K562 (cell line): ENCODE measurements at regions not wholly inside any gene's neighbourhood (a gene's known extent, or its start where the extent isn't known, plus 50 kb on each side); places are given as distances from the start of the nearest gene placed in this dataset.

ENCODE experiments used
- ATAC-seq: fragments of 200-7000 bp; cut with Tn5 transposase; 3 replicates; pipeline ENCODE4 v1.9.1; 2020; ENCODE audit warnings: moderate library complexity
- BruUV-seq: library from RNA; stranded (reverse); fragments of 400-500 nt; replicated peaks from 2 replicates; lab custom pipeline; 2021; lab: Mats Ljungman, UMichigan
- CTCF ChIA-PET: fragments of 300-600 bp; formaldehyde crosslinking; extraction: SDS; loops from one replicate; lab custom pipeline; 2021; ENCODE audit warnings: low intra/inter-chr PET ratio; lab: Yijun Ruan, JAX
- POLR2A ChIA-PET: fragments of 300-600, 350-650 bp; sonication (Branson Sonifier 250); formaldehyde crosslinking; extraction: SDS; loops from one replicate; lab custom pipeline; 2021; ENCODE audit warnings: antibody characterized with exemption, inconsistent platforms; lab: Yijun Ruan, JAX
- DNase-seq, 4 experiments: peaks; one replicate each; pipeline versions ENCODE4 v3.0.0 to v3.0.0-alpha.2; 2011 to 2018; ENCODE audit warnings: low spot score in 3 of 4, mixed read lengths in 3 of 4; ENCODE audit errors: extremely low read depth in 1 of 4
- FAIRE-seq: peaks from 2 replicates; lab custom pipeline; 2011; peaks lifted over from hg19 to GRCh38; lab: Jason Lieb, UNC
- H2AFZ ChIP-seq: 2 replicates; pipeline ENCODE4 v1.6.0; 2011; ENCODE audit warnings: low read depth, low read length, control low read depth, inconsistent platforms
- H3K27ac ChIP-seq: fragments of 200-600 bp; 3 replicates; pipeline ENCODE4 v1.8.0; 2011; ENCODE audit warnings: low read depth, mild to moderate bottlenecking, control low read depth, inconsistent platforms, low read length, moderate library complexity, mixed read lengths; ENCODE audit errors: extremely low read depth
- H3K27me3 ChIP-seq, 2 experiments: fragments of 300-600 bp in 1 of 2; 2 replicates in 1 of 2; 3 replicates in 1 of 2; pipeline versions ENCODE4 v1.6.0 to v1.8.0; 2011; ENCODE audit warnings: inconsistent platforms in 2 of 2, low read length in 2 of 2, mild to moderate bottlenecking in 1 of 2, mixed read lengths in 1 of 2, moderate library complexity in 1 of 2; ENCODE audit not compliant: control insufficient read depth in 2 of 2, insufficient read depth in 2 of 2
- H3K36me3 ChIP-seq: fragments of 300-600 bp; 3 replicates; pipeline ENCODE4 v1.8.0; 2011; ENCODE audit warnings: mild to moderate bottlenecking, low read length, inconsistent platforms; ENCODE audit not compliant: control insufficient read depth, insufficient read depth
- H3K4me1 ChIP-seq, 2 experiments: fragments of 200-600 bp in 1 of 2; replicated peaks in 1 of 2; 2 replicates in 1 of 2; 3 replicates in 1 of 2; pipeline versions ENCODE4 v1.5.1 to v1.8.0; 2011; ENCODE audit warnings: inconsistent platforms in 2 of 2, low read length in 2 of 2, mild to moderate bottlenecking in 1 of 2, mixed read lengths in 1 of 2, moderate library complexity in 1 of 2; ENCODE audit not compliant: control insufficient read depth in 2 of 2, insufficient read depth in 2 of 2
- H3K4me2 ChIP-seq: 2 replicates; pipeline ENCODE4 v1.6.1; 2011; ENCODE audit warnings: low read length, control low read depth, inconsistent platforms, mixed read lengths; ENCODE audit not compliant: insufficient read depth
- H3K4me3 ChIP-seq: fragments of 200-600 bp; sonication (generic), shearing (Covaris generic); 2 replicates; pipeline ENCODE4 v1.5.1; 2016; ENCODE audit warnings: control low read depth, inconsistent platforms
- H3K79me2 ChIP-seq: fragments of 200-600 bp; 3 replicates; pipeline ENCODE4 v1.8.0; 2011; ENCODE audit warnings: low read length, inconsistent platforms; ENCODE audit not compliant: control insufficient read depth, insufficient read depth
- H3K9ac ChIP-seq, 2 experiments: 2 replicates each; pipeline versions ENCODE4 v1.6.0 to v1.6.1; 2011; ENCODE audit warnings: low read depth in 2 of 2, low read length in 2 of 2, control low read depth in 1 of 2, inconsistent platforms in 1 of 2, mild to moderate bottlenecking in 1 of 2, mixed read lengths in 1 of 2; ENCODE audit not compliant: insufficient read depth in 1 of 2
- H3K9me1 ChIP-seq: one replicate; pipeline ENCODE4 v1.6.0; 2011; ENCODE audit warnings: inconsistent platforms, mild to moderate bottlenecking, low read length, moderate library complexity; ENCODE audit not compliant: control insufficient read depth, insufficient read depth
- H3K9me3 ChIP-seq: replicated peaks from 2 replicates; pipeline ENCODE4 v1.5.1; 2011; ENCODE audit warnings: low read depth, low read length, inconsistent platforms; ENCODE audit not compliant: control insufficient read depth, insufficient read depth
- H4K20me1 ChIP-seq: replicated peaks from 2 replicates; pipeline ENCODE4 v1.6.1; 2011; ENCODE audit warnings: low read length, inconsistent platforms, mixed read lengths; ENCODE audit not compliant: control insufficient read depth, insufficient read depth
- CBFA2T3 ChIP-seq: fragments of 450-650 bp; IDR thresholded peaks from 2 replicates; pipeline ENCODE4 v1.6.1; 2017
- JUND ChIP-seq, 2 experiments: IDR thresholded peaks; 2 replicates in 1 of 2; 3 replicates in 1 of 2; pipeline ENCODE4 v1.6.1; 2011; ENCODE audit warnings: borderline replicate concordance in 2 of 2, low read depth in 2 of 2, low read length in 2 of 2, improper control_type of control experiment in 1 of 2, missing biosample characterization in 1 of 2, missing genetic modification characterization in 1 of 2, missing genetic modification reagents in 1 of 2
- RBFOX2 ChIP-seq: fragments of 200-400 bp; formaldehyde crosslinking; IDR thresholded peaks from 2 replicates; pipeline ENCODE4 v1.6.1; 2017; ENCODE audit warnings: low read depth, mild to moderate bottlenecking, low read length, moderate library complexity
- SAP30 ChIP-seq: fragments of 200-600 bp; sonication (generic); IDR thresholded peaks from 2 replicates; pipeline ENCODE4 v1.6.1; 2012; ENCODE audit warnings: borderline replicate concordance, low read depth, mild to moderate bottlenecking, moderate library complexity, low read length, control low read depth, inconsistent platforms; ENCODE audit not compliant: insufficient read depth, poor library complexity, severe bottlenecking
- SUPT5H ChIP-seq: fragments of 450-650 bp; IDR thresholded peaks from 2 replicates; pipeline ENCODE4 v1.6.1; 2016
- TAF1 ChIP-seq: IDR thresholded peaks from 2 replicates; pipeline ENCODE4 v1.6.1; 2011; ENCODE audit warnings: mild to moderate bottlenecking, low read length, moderate library complexity; ENCODE audit not compliant: insufficient read depth, control insufficient read depth, severe bottlenecking; ENCODE audit errors: extremely low read depth
- ZNF316 ChIP-seq: fragments of 450-650 bp; IDR thresholded peaks from 2 replicates; pipeline ENCODE4 v1.6.1; 2016
- WGBS: fragments of 100-300 bp; shearing (Covaris generic); methylation state at CpG from one replicate; pipeline ENCODE4 v1.1.6; 2016; ENCODE audit warnings: low coverage, mixed read lengths; ENCODE audit not compliant: insufficient coverage; ENCODE audit errors: missing lambda C conversion rate; 5-methylcytosine and 5-hydroxymethylcytosine counted together
- in situ Hi-C: fragments of 300-500 bp; cut with MboI; formaldehyde crosslinking; loops from 4 replicates; pipeline ENCODE4 v1.15.0; 2018; ENCODE audit warnings: inconsistent platforms, mixed read lengths
- intact Hi-C: fragments of 100-400 bp; cut with micrococcal nuclease; formaldehyde crosslinking; loops from 2 replicates; pipeline ENCODE4 v1.14.2; 2022
- TF ChIP-seq, protein P1 (sequence below): fragments of 450-650 bp; IDR thresholded peaks from 2 replicates; pipeline ENCODE4 v1.6.1; 2016; ENCODE audit warnings: missing biosample characterization, missing genetic modification characterization
- TF ChIP-seq, protein P2 (sequence below): sonication (generic); formaldehyde crosslinking; IDR thresholded peaks from 2 replicates; pipeline ENCODE4 v1.4.0; 2020; ENCODE audit warnings: mild to moderate bottlenecking, missing genetic modification reagents
- TF ChIP-seq, protein P3 (sequence below): sonication (generic); formaldehyde crosslinking; IDR thresholded peaks from 2 replicates; pipeline ENCODE4 v1.8.0; 2023; ENCODE audit warnings: mild to moderate bottlenecking, missing genetic modification reagents

DNA sequence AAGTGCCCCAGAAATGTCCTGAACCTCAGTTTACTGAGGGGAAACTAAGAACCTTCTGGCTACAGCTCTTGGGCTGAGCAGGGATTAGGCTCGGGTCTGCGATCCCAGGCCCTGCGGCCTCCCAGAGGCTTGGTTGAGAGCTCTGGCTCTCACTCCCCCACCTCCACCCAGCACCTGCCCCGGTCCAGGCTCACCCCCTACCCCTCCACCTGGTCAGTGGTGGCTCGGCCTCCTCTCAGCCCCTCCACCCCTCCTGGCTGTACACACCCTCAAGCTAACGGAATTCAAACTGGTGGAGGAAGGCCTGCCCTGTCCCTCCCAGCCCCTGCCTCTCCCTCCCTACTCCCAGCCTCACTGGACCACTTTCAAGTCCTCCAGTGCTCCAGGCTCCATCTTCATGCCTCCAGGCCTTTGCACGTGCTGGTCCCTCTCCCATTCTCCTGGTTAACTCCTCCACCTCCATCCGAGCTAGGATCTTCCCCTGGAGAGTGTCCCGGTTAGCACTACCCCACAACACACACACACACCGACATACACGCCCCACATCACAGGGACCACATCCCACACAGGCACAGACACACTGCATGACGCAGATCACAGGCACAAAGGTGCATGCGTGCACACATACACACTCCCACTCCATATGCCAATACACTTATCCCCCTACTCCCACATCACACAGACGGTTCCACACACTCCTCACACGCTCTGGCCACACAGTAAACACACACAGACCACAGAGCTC lies 130.9 kb downstream of the C9orf50 start:
- Histone ChIP-seq H3K9me3 (no peaks in the 10 kb centered on the region), H3K27me3 (no peaks in the 10 kb centered on the region), H3K36me3 (peaks cover 40% of the 10 kb centered on the region; the same call in 2 of the 3 replicates), H3K9ac (peak overlapping the region; percentile 92 to 100), H4K20me1 (no peaks in the 10 kb centered on the region), H3K4me3 (peak overlapping the region; percentile 67), H3K4me1 (peaks cover 72 to 88% of the 10 kb centered on the region in 2 experiments), H3K9me1 (no peaks in the 10 kb centered on the region), H3K27ac (peak overlapping the region; percentile 100), H2AFZ (peak overlapping the region; percentile 12; the same call in 1 of the 2 replicates), H3K79me2 (peaks cover 50% of the 10 kb centered on the region), H3K4me2 (peak overlapping the region; percentile 100)
- in situ Hi-C loops (loop anchor here (5.0 to 10.0 kb wide), 2 partner anchors 83 to 315 kb away; partner anchors contain the start of gene IER5L), intact Hi-C loops (loop anchor here (2.0 to 10.0 kb wide), 5 partner anchors 79 to 315 kb away; no protein-coding TSS in a partner anchor)
- DNase-seq (peak; percentile 35 to 50 (median 44)), ATAC-seq (peak; percentile 8), FAIRE-seq (peak; percentile 86)
- ChIA-PET CTCF (interaction anchor here (0.6 to 1.2 kb wide), 2 partner anchors 87 to 121 kb away, joined by 3 to 4 read pairs; no protein-coding TSS in a partner anchor), POLR2A (interaction anchor here (0.6 to 1.7 kb wide), 10 partner anchors 10 to 317 kb away, joined by 3 to 7 read pairs (median 3); no protein-coding TSS in a partner anchor)
- no TSS peak for BruUV-seq
- WGBS, result 10% methylated on average over 15 of the region's 15 CpGs
- 0 out of 2 replicates have a peak, but pooled peaks have one; percentile 7 for TF ChIP-seq CBFA2T3
- TF ChIP-seq TAF1, result peak; percentile 17
- TF ChIP-seq, protein P1, sequence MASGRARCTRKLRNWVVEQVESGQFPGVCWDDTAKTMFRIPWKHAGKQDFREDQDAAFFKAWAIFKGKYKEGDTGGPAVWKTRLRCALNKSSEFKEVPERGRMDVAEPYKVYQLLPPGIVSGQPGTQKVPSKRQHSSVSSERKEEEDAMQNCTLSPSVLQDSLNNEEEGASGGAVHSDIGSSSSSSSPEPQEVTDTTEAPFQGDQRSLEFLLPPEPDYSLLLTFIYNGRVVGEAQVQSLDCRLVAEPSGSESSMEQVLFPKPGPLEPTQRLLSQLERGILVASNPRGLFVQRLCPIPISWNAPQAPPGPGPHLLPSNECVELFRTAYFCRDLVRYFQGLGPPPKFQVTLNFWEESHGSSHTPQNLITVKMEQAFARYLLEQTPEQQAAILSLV (tag), result no peak
- TF ChIP-seq SUPT5H, result peak; percentile 64
- no peak; the same call in 1 of the 2 replicates for TF ChIP-seq JUND (IDR thresholded peaks at IDR 0.05; ENCODE audit: borderline replicate concordance, low read depth, low read length)
- TF ChIP-seq JUND (tag; IDR thresholded peaks at IDR 0.05; ENCODE audit: borderline replicate concordance, low read depth, low read length), result peak; percentile 19; the same call in 1 of the 3 replicates
- TF ChIP-seq RBFOX2, result peak; percentile 78
- TF ChIP-seq, protein P2, sequence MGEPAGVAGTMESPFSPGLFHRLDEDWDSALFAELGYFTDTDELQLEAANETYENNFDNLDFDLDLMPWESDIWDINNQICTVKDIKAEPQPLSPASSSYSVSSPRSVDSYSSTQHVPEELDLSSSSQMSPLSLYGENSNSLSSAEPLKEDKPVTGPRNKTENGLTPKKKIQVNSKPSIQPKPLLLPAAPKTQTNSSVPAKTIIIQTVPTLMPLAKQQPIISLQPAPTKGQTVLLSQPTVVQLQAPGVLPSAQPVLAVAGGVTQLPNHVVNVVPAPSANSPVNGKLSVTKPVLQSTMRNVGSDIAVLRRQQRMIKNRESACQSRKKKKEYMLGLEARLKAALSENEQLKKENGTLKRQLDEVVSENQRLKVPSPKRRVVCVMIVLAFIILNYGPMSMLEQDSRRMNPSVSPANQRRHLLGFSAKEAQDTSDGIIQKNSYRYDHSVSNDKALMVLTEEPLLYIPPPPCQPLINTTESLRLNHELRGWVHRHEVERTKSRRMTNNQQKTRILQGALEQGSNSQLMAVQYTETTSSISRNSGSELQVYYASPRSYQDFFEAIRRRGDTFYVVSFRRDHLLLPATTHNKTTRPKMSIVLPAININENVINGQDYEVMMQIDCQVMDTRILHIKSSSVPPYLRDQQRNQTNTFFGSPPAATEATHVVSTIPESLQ (CRISPR knock-in tag), result 0 out of 2 replicates have a peak, but pooled peaks have one; percentile 60
- peak; percentile 20; the same call in 1 of the 2 replicates for TF ChIP-seq ZNF316
- TF ChIP-seq SAP30, result peak; percentile 29
- TF ChIP-seq, protein P3, sequence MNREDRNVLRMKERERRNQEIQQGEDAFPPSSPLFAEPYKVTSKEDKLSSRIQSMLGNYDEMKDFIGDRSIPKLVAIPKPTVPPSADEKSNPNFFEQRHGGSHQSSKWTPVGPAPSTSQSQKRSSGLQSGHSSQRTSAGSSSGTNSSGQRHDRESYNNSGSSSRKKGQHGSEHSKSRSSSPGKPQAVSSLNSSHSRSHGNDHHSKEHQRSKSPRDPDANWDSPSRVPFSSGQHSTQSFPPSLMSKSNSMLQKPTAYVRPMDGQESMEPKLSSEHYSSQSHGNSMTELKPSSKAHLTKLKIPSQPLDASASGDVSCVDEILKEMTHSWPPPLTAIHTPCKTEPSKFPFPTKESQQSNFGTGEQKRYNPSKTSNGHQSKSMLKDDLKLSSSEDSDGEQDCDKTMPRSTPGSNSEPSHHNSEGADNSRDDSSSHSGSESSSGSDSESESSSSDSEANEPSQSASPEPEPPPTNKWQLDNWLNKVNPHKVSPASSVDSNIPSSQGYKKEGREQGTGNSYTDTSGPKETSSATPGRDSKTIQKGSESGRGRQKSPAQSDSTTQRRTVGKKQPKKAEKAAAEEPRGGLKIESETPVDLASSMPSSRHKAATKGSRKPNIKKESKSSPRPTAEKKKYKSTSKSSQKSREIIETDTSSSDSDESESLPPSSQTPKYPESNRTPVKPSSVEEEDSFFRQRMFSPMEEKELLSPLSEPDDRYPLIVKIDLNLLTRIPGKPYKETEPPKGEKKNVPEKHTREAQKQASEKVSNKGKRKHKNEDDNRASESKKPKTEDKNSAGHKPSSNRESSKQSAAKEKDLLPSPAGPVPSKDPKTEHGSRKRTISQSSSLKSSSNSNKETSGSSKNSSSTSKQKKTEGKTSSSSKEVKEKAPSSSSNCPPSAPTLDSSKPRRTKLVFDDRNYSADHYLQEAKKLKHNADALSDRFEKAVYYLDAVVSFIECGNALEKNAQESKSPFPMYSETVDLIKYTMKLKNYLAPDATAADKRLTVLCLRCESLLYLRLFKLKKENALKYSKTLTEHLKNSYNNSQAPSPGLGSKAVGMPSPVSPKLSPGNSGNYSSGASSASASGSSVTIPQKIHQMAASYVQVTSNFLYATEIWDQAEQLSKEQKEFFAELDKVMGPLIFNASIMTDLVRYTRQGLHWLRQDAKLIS (CRISPR knock-in tag), result 0 out of 2 replicates have a peak, but pooled peaks have one; percentile 63
